H1 (cell line): ENCODE measurements at regions not wholly inside any gene's neighbourhood (a gene's known extent, or its start where the extent isn't known, plus 50 kb on each side); places are given as distances from the start of the nearest gene placed in this dataset.

Experiments
- CHD1 ChIP-seq: IDR thresholded peaks from 2 replicates; pipeline ENCODE4 v1.6.1; 2012; ENCODE audit warnings: low read depth, low read length, improper control_type of control experiment
- CTBP2 ChIP-seq: IDR thresholded peaks from 2 replicates; pipeline ENCODE4 v1.7.0; 2011; ENCODE audit warnings: borderline replicate concordance, mild to moderate bottlenecking, moderate library complexity, mixed read lengths, low read length; ENCODE audit not compliant: insufficient read depth, insufficient read length
- HDAC6 ChIP-seq: IDR thresholded peaks from one replicate; pipeline ENCODE4 v1.7.1; 2012; ENCODE audit warnings: low read depth, mild to moderate bottlenecking, inconsistent platforms, low read length, moderate library complexity
- JUN ChIP-seq: IDR thresholded peaks from 2 replicates; pipeline ENCODE4 v1.6.1; 2011; ENCODE audit warnings: low read depth, mild to moderate bottlenecking, improper control_type of control experiment, low read length
- SRF ChIP-seq: IDR thresholded peaks from 2 replicates; pipeline ENCODE4 v1.6.1; 2011; ENCODE audit warnings: mild to moderate bottlenecking, low read depth, low read length, moderate library complexity
- TCF12 ChIP-seq: IDR thresholded peaks from 2 replicates; pipeline ENCODE4 v1.6.1; 2011; ENCODE audit warnings: low read depth, mild to moderate bottlenecking, low read length
- USF2 ChIP-seq: IDR thresholded peaks from 2 replicates; pipeline ENCODE4 v1.6.1; 2011; ENCODE audit warnings: low read length, improper control_type of control experiment

- no peak for TF ChIP-seq CTBP2
- TF ChIP-seq HDAC6 = no peak
- TF ChIP-seq TCF12 = no peak
- TF ChIP-seq JUN = no peak
- no peak for TF ChIP-seq CHD1
- no peak for TF ChIP-seq SRF
- TF ChIP-seq USF2 = no peak
- TF ChIP-seq, all 59 proteins: peak for 0
These were observed 138.5 kb downstream of the NPY start (continued) for GRCh38 chr7:24422441-24423010.
